Testis (tissue), 2 donors: ENCODE measurements at regions not wholly inside any gene's neighbourhood (a gene's known extent, or its start where the extent isn't known, plus 50 kb on each side); places are given as distances from the start of the nearest gene placed in this dataset.

Experiments used
- DNase-seq: peaks from one replicate; pipeline ENCODE4 v3.0.0-alpha.2; 2019
- H3K27ac ChIP-seq, 2 donors: fragments of 200-600 bp; sonication (generic); one replicate each; pipeline ENCODE4 v1.5.1; 2019
- H3K27me3 ChIP-seq: fragments of 200-600 bp; sonication (generic); one replicate; pipeline ENCODE4 v1.5.1; 2019
- H3K36me3 ChIP-seq: fragments of 200-600 bp; sonication (generic); one replicate; pipeline ENCODE4 v1.5.1; 2017; ENCODE audit warnings: low read depth; ENCODE audit errors: missing control alignments
- H3K4me1 ChIP-seq: fragments of 200-600 bp; sonication (generic); one replicate; pipeline ENCODE4 v1.5.1; 2019
- H3K4me3 ChIP-seq, 2 donors: fragments of 200-600 bp; sonication (generic); one replicate each; pipeline ENCODE4 v1.5.1; 2017 to 2019
- H3K9me3 ChIP-seq: fragments of 200-600 bp; sonication (generic); one replicate; pipeline ENCODE4 v1.5.1; 2017
- CTCF ChIP-seq, 3 experiments: fragments of 450-650 bp in 2 of 3; fragments of 200-600 bp in 1 of 3; sonication (generic) in 1 of 3; IDR thresholded peaks; one replicate each; pipeline ENCODE4 v1.5.1; 2016 to 2019; ENCODE audit warnings: antibody characterized with exemption in 3 of 3, mild to moderate bottlenecking in 2 of 3, moderate library complexity in 1 of 3
- POLR2A ChIP-seq: fragments of 450-650 bp; IDR thresholded peaks from one replicate; pipeline ENCODE4 v1.6.1; 2017; ENCODE audit warnings: antibody characterized with exemption, mild to moderate bottlenecking, moderate library complexity
- WGBS, 2 donors: methylation state at CpG; one replicate each; pipeline ENCODE4 v1.1.5; 2018; 5-methylcytosine and 5-hydroxymethylcytosine counted together
- intact Hi-C: fragments of 100-400 bp; cut with DNase I; formaldehyde crosslinking; loops from one replicate; pipeline ENCODE4 v1.15.1; 2023; ENCODE audit warnings: low total_unique reads

GRCh38 chr1:198969981-198970380 is 331.1 kb downstream of the PTPRC start:
- H3K36me3 ChIP-seq, result no peaks in the 10 kb centered on the region
- no peak overlapping the region for H3K4me3 ChIP-seq
- 74 to 78% methylated on average over 1 of the region's 1 CpG for WGBS, 2 donors
- no peaks in the 10 kb centered on the region for H3K4me1 ChIP-seq
- H3K9me3 ChIP-seq, result no peaks in the 10 kb centered on the region
- TF ChIP-seq CTCF (IDR thresholded peaks at IDR 0.05), result no peak
- no peak for TF ChIP-seq POLR2A
- H3K27ac ChIP-seq, result no peak overlapping the region
- intact Hi-C loops, result no loop called here
- no peaks in the 10 kb centered on the region for H3K27me3 ChIP-seq
- no peak for DNase-seq

GRCh38 chr1:198970916-198971315 is 332.1 kb downstream of the PTPRC start:
- no peaks in the 10 kb centered on the region for H3K27me3 ChIP-seq
- no peaks in the 10 kb centered on the region for H3K9me3 ChIP-seq
- TF ChIP-seq CTCF (IDR thresholded peaks at IDR 0.05), result no peak
- TF ChIP-seq POLR2A, result no peak
- intact Hi-C loops, result no loop called here
- no peaks in the 10 kb centered on the region for H3K4me1 ChIP-seq
- no peaks in the 10 kb centered on the region for H3K36me3 ChIP-seq
- no peak overlapping the region for H3K27ac ChIP-seq
- DNase-seq, result no peak
- no peak overlapping the region for H3K4me3 ChIP-seq

GRCh38 chr1:198977909-198978308 is 339.1 kb downstream of the PTPRC start:
- Histone ChIP-seq H3K27me3 (no peaks in the 10 kb centered on the region), H3K9me3 (no peaks in the 10 kb centered on the region), H3K4me3 (no peak overlapping the region), H3K27ac (no peak overlapping the region), H3K4me1 (no peaks in the 10 kb centered on the region), H3K36me3 (no peaks in the 10 kb centered on the region)
- intact Hi-C loops, result no loop called here
- WGBS, 2 donors, result 82 to 86% methylated on average over 1 of the region's 1 CpG
- TF ChIP-seq CTCF (IDR thresholded peaks at IDR 0.05) (no peak), POLR2A (no peak)
- no peak for DNase-seq

- Histone ChIP-seq H3K27me3 (no peaks in the 10 kb centered on the region), H3K4me3 (no peak overlapping the region), H3K36me3 (no peaks in the 10 kb centered on the region), H3K4me1 (no peaks in the 10 kb centered on the region), H3K27ac (no peak overlapping the region), H3K9me3 (no peaks in the 10 kb centered on the region)
- intact Hi-C loops, result no loop called here
- DNase-seq, result no peak
- no peak for TF ChIP-seq POLR2A
- no peak for TF ChIP-seq CTCF (IDR thresholded peaks at IDR 0.05)
- whole genome bisulfite sequencing, 2 donors, result 69 to 70% methylated on average over 1 of the region's 1 CpG
Measured at GRCh38 chr1:198978523-198978922, 339.7 kb downstream of the PTPRC start.

- TF ChIP-seq CTCF (IDR thresholded peaks at IDR 0.05) (no peak), POLR2A (no peak)
- no peak for DNase-seq
- H3K27ac ChIP-seq, result no peak overlapping the region
- H3K9me3 ChIP-seq, result no peaks in the 10 kb centered on the region
- H3K4me1 ChIP-seq, result peaks cover 3% of the 10 kb centered on the region
- intact Hi-C loops, result no loop called here
- H3K4me3 ChIP-seq, result no peak overlapping the region
- WGBS, 2 donors, result 85 to 93% methylated on average over 2 of the region's 2 CpGs
- no peaks in the 10 kb centered on the region for H3K27me3 ChIP-seq
- no peaks in the 10 kb centered on the region for H3K36me3 ChIP-seq
Measured at GRCh38 chr1:198986036-198986435, 347.2 kb downstream of the PTPRC start.
